ENCODE measurements at regions not wholly inside any gene's neighbourhood (a gene's known extent, or its start where the extent isn't known, plus 50 kb on each side); places are given as distances from the start of the nearest gene placed in this dataset.

- TF ChIP-seq, protein P1, sequence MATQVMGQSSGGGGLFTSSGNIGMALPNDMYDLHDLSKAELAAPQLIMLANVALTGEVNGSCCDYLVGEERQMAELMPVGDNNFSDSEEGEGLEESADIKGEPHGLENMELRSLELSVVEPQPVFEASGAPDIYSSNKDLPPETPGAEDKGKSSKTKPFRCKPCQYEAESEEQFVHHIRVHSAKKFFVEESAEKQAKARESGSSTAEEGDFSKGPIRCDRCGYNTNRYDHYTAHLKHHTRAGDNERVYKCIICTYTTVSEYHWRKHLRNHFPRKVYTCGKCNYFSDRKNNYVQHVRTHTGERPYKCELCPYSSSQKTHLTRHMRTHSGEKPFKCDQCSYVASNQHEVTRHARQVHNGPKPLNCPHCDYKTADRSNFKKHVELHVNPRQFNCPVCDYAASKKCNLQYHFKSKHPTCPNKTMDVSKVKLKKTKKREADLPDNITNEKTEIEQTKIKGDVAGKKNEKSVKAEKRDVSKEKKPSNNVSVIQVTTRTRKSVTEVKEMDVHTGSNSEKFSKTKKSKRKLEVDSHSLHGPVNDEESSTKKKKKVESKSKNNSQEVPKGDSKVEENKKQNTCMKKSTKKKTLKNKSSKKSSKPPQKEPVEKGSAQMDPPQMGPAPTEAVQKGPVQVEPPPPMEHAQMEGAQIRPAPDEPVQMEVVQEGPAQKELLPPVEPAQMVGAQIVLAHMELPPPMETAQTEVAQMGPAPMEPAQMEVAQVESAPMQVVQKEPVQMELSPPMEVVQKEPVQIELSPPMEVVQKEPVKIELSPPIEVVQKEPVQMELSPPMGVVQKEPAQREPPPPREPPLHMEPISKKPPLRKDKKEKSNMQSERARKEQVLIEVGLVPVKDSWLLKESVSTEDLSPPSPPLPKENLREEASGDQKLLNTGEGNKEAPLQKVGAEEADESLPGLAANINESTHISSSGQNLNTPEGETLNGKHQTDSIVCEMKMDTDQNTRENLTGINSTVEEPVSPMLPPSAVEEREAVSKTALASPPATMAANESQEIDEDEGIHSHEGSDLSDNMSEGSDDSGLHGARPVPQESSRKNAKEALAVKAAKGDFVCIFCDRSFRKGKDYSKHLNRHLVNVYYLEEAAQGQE (IDR thresholded peaks at IDR 0.05; ENCODE audit: unreplicated experiment) = no peak
- no peak for TF ChIP-seq JUNB (IDR thresholded peaks at IDR 0.05; ENCODE audit: unreplicated experiment)
- TF ChIP-seq CREB1 (CRISPR knock-in tag; IDR thresholded peaks at IDR 0.05; ENCODE audit: low read depth) = no peak
- no peak for TF ChIP-seq EZH2phosphoT487 (IDR thresholded peaks at IDR 0.05; ENCODE audit: unreplicated experiment)
- TF ChIP-seq ZNF331 (CRISPR knock-in tag; IDR thresholded peaks at IDR 0.05; ENCODE audit: low read depth) = no peak
- TF ChIP-seq POLR2AphosphoS5 (IDR thresholded peaks at IDR 0.05; ENCODE audit: low read depth) = no peak
- TF ChIP-seq ZNF114 (CRISPR knock-in tag; IDR thresholded peaks at IDR 0.05) = no peak
- TF ChIP-seq EZH2 (IDR thresholded peaks at IDR 0.05; ENCODE audit: low read depth, unreplicated experiment) = no peak
- no peak for TF ChIP-seq STAT1 (IDR thresholded peaks at IDR 0.05; ENCODE audit: unreplicated experiment)
Measured at GRCh38 chr4:11514003-11514402, 85.3 kb upstream of the HS3ST1 start (continued).

GRCh38 chr4:11512871-11513270 is 84.2 kb upstream of the HS3ST1 start:
- no peak overlapping the region for H3K4me2 ChIP-seq
- no peaks in the 10 kb centered on the region for H3K9me3 Mint-ChIP-seq
- H3K36me3 ChIP-seq (ENCODE audit: insufficient read depth) = no peaks in the 10 kb centered on the region
- no peak overlapping the region for H3K27ac Mint-ChIP-seq
- H3K4me3 ChIP-seq = no peak overlapping the region
- no peaks in the 10 kb centered on the region for H3F3A ChIP-seq (replicated peaks; ENCODE audit: low read depth)
- H4K20me1 ChIP-seq (replicated peaks; ENCODE audit: insufficient read depth) = no peaks in the 10 kb centered on the region
- H3K27me3 Mint-ChIP-seq (ENCODE audit: insufficient read depth, low read depth, poor library complexity) = no peaks in the 10 kb centered on the region
- no peak overlapping the region for H3K4me3 Mint-ChIP-seq
- TF ChIP-seq, protein P2, sequence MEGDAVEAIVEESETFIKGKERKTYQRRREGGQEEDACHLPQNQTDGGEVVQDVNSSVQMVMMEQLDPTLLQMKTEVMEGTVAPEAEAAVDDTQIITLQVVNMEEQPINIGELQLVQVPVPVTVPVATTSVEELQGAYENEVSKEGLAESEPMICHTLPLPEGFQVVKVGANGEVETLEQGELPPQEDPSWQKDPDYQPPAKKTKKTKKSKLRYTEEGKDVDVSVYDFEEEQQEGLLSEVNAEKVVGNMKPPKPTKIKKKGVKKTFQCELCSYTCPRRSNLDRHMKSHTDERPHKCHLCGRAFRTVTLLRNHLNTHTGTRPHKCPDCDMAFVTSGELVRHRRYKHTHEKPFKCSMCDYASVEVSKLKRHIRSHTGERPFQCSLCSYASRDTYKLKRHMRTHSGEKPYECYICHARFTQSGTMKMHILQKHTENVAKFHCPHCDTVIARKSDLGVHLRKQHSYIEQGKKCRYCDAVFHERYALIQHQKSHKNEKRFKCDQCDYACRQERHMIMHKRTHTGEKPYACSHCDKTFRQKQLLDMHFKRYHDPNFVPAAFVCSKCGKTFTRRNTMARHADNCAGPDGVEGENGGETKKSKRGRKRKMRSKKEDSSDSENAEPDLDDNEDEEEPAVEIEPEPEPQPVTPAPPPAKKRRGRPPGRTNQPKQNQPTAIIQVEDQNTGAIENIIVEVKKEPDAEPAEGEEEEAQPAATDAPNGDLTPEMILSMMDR (conservative IDR thresholded peaks at IDR 0.05; ENCODE audit: low read depth in 2 of 2) = no peak
- TF ChIP-seq CREB1 (CRISPR knock-in tag; IDR thresholded peaks at IDR 0.05; ENCODE audit: low read depth) (no peak), STAT1 (IDR thresholded peaks at IDR 0.05; ENCODE audit: unreplicated experiment) (no peak)
- DNase-seq (ENCODE audit: low spot score) = no peak
- no peak overlapping the region; the same call in 1 of the 2 replicates for H2AFZ ChIP-seq
- no peak for ATAC-seq
- no peak overlapping the region for H3K27ac ChIP-seq (ENCODE audit: low read depth)
- no peaks in the 10 kb centered on the region for H3K36me3 Mint-ChIP-seq (ENCODE audit: low read depth)
- H3K4me1 Mint-ChIP-seq = peaks cover 9% of the 10 kb centered on the region
- 0 out of 2 replicates have a peak, but pooled peaks cover 4% of the 10 kb centered on the region for H3K9me2 ChIP-seq (ENCODE audit: insufficient read depth)
- H3K79me2 ChIP-seq (replicated peaks; ENCODE audit: insufficient read depth) = no peaks in the 10 kb centered on the region
- no peaks in the 10 kb centered on the region for H3K27me3 ChIP-seq (ENCODE audit: insufficient read depth)
- no peaks in the 10 kb centered on the region for H3K4me1 ChIP-seq (ENCODE audit: insufficient read depth)
